H1 (cell line): ENCODE measurements at regions not wholly inside any gene's neighbourhood (a gene's known extent, or its start where the extent isn't known, plus 50 kb on each side); places are given as distances from the start of the nearest gene placed in this dataset.

Experiments used
- CTCF ChIA-PET: fragments of 300-600 bp; sonication (Branson Sonifier 250); formaldehyde crosslinking; loops from one replicate; lab custom pipeline; 2021; ENCODE audit not compliant: partially characterized antibody; lab: Charles Lee
- POLR2A ChIA-PET: fragments of 300-600 bp; sonication (Branson Sonifier 250); formaldehyde crosslinking; loops from one replicate; lab custom pipeline; 2021; ENCODE audit warnings: inconsistent platforms; ENCODE audit not compliant: partially characterized antibody; lab: Charles Lee
- DNase-seq, 2 experiments: peaks; one replicate each; pipeline versions ENCODE4 v3.0.0 to v3.0.0-alpha.2; 2010 to 2022; ENCODE audit warnings: low spot score in 2 of 2, low read depth in 1 of 2, mixed read lengths in 1 of 2
- FAIRE-seq: peaks from 2 replicates; lab custom pipeline; 2011; peaks lifted over from hg19 to GRCh38; lab: Jason Lieb, UNC
- H2AFZ ChIP-seq: 2 replicates; pipeline ENCODE4 v1.8.1; 2012; ENCODE audit warnings: low read length, inconsistent platforms
- H2AK5ac ChIP-seq: 2 replicates; pipeline ENCODE4 v1.6.1; 2013; ENCODE audit warnings: low read depth, low read length
- H2BK120ac ChIP-seq: replicated peaks from 2 replicates; pipeline ENCODE3; 2013; ENCODE audit warnings: low read depth, low read length, inconsistent platforms
- H2BK12ac ChIP-seq: 2 replicates; pipeline ENCODE4 v1.6.1; 2013; ENCODE audit warnings: low read depth, low read length
- H2BK15ac ChIP-seq: 2 replicates; pipeline ENCODE4 v1.6.1; 2013; ENCODE audit warnings: low read length
- H2BK20ac ChIP-seq: 2 replicates; pipeline ENCODE4 v1.6.1; 2013; ENCODE audit warnings: low read length
- H2BK5ac ChIP-seq: 2 replicates; pipeline ENCODE4 v1.6.1; 2013; ENCODE audit warnings: low read depth, low read length
- H3K14ac ChIP-seq: 2 replicates; pipeline ENCODE4 v1.6.1; 2013; ENCODE audit warnings: inconsistent platforms; ENCODE audit not compliant: insufficient read length
- H3K18ac ChIP-seq: 2 replicates; pipeline ENCODE4 v1.6.1; 2013; ENCODE audit warnings: low read length; ENCODE audit errors: extremely low read depth
- H3K23ac ChIP-seq: 2 replicates; pipeline ENCODE4 v1.6.1; 2013; ENCODE audit warnings: inconsistent platforms; ENCODE audit not compliant: insufficient read length
- H3K23me2 ChIP-seq: 2 replicates; pipeline ENCODE4 v1.6.1; 2013; ENCODE audit warnings: low read depth, low read length
- H3K27ac ChIP-seq: 2 replicates; pipeline ENCODE4 v1.6.1; 2011; ENCODE audit warnings: low read depth, low read length, inconsistent platforms
- H3K27me3 ChIP-seq, 4 experiments: replicated peaks in 1 of 4; 1 replicate in 1 of 4; 2 replicates in 3 of 4; pipeline versions ENCODE4 v1.6.1 to v1.8.1; 2011 to 2013; ENCODE audit warnings: low read length in 3 of 4, mild to moderate bottlenecking in 3 of 4, inconsistent platforms in 2 of 4, mixed read lengths in 2 of 4, moderate library complexity in 1 of 4; ENCODE audit not compliant: control insufficient read depth in 3 of 4, insufficient read depth in 3 of 4; ENCODE audit errors: extremely low read depth in 1 of 4
- H3K36me3 ChIP-seq, 4 experiments: 2 replicates each; pipeline versions ENCODE4 v1.6.1 to v1.8.1; 2011 to 2013; ENCODE audit warnings: mild to moderate bottlenecking in 4 of 4, low read length in 3 of 4, moderate library complexity in 2 of 4, control low read depth in 1 of 4, inconsistent platforms in 1 of 4; ENCODE audit not compliant: insufficient read depth in 4 of 4, control insufficient read depth in 2 of 4
- H3K4ac ChIP-seq: replicated peaks from 2 replicates; pipeline ENCODE3; 2013; ENCODE audit warnings: low read length, low read depth, mixed read lengths, inconsistent platforms; ENCODE audit not compliant: insufficient read length
- H3K4me1 ChIP-seq, 4 experiments: replicated peaks in 1 of 4; 1 replicate in 1 of 4; 2 replicates in 3 of 4; pipeline versions ENCODE4 v1.6.1 to v1.8.1; 2011 to 2013; ENCODE audit warnings: low read length in 3 of 4, inconsistent platforms in 2 of 4, mixed read lengths in 1 of 4; ENCODE audit not compliant: insufficient read depth in 4 of 4, control insufficient read depth in 3 of 4
- H3K4me2 ChIP-seq, 2 experiments: 2 replicates each; pipeline versions ENCODE4 v1.6.1 to v1.8.1; 2011 to 2013; ENCODE audit warnings: low read depth in 2 of 2, low read length in 2 of 2, control low read depth in 1 of 2, inconsistent platforms in 1 of 2, mild to moderate bottlenecking in 1 of 2; ENCODE audit not compliant: insufficient read depth in 1 of 2
- H3K4me3 ChIP-seq, 4 experiments: fragments of 200-600, 300-600 bp in 1 of 4; sonication (generic), shearing (Covaris generic), sonication (Bioruptor Twin) in 1 of 4; 2 replicates each; pipeline versions ENCODE4 v1.5.1 to v1.8.1; 2011 to 2016; ENCODE audit warnings: low read length in 4 of 4, low read depth in 3 of 4, control low read depth in 2 of 4, inconsistent platforms in 2 of 4, mild to moderate bottlenecking in 2 of 4, mixed read lengths in 1 of 4, moderate library complexity in 1 of 4; ENCODE audit not compliant: insufficient read depth in 2 of 4; ENCODE audit errors: extremely low read depth in 1 of 4
- H3K56ac ChIP-seq: replicated peaks from 2 replicates; pipeline ENCODE3; 2013; ENCODE audit warnings: low read depth, mild to moderate bottlenecking, mixed read lengths, low read length, inconsistent platforms; ENCODE audit not compliant: insufficient read length
- H3K79me1 ChIP-seq: 2 replicates; pipeline ENCODE4 v1.6.1; 2013; ENCODE audit warnings: low read depth, low read length, control low read depth
- H3K79me2 ChIP-seq, 2 experiments: 2 replicates each; pipeline versions ENCODE4 v1.6.1 to v1.8.1; 2012 to 2013; ENCODE audit warnings: low read length in 2 of 2, mild to moderate bottlenecking in 2 of 2, inconsistent platforms in 1 of 2; ENCODE audit not compliant: insufficient read depth in 2 of 2, control insufficient read depth in 1 of 2
- H3K9ac ChIP-seq, 4 experiments: replicated peaks in 1 of 4; 1 replicate in 1 of 4; 2 replicates in 3 of 4; pipeline versions ENCODE4 v1.6.1 to v1.8.1; 2011 to 2013; ENCODE audit warnings: low read depth in 3 of 4, low read length in 3 of 4, control low read depth in 2 of 4, mild to moderate bottlenecking in 2 of 4, moderate library complexity in 2 of 4, inconsistent platforms in 1 of 4; ENCODE audit errors: extremely low read depth in 1 of 4
- H3K9me3 ChIP-seq, 2 experiments: 2 replicates each; pipeline versions ENCODE4 v1.6.1 to v1.8.1; 2012 to 2013; ENCODE audit warnings: mild to moderate bottlenecking in 2 of 2, moderate library complexity in 2 of 2, control low read depth in 1 of 2, inconsistent platforms in 1 of 2, low read depth in 1 of 2, low read length in 1 of 2, mixed read lengths in 1 of 2; ENCODE audit not compliant: insufficient read depth in 2 of 2
- H4K20me1 ChIP-seq, 2 experiments: replicated peaks in 1 of 2; 2 replicates each; pipeline versions ENCODE3 to v1.8.1; 2011 to 2013; ENCODE audit warnings: inconsistent platforms in 2 of 2, low read length in 2 of 2, mild to moderate bottlenecking in 1 of 2; ENCODE audit not compliant: insufficient read depth in 2 of 2, control insufficient read depth in 1 of 2
- H4K5ac ChIP-seq: 2 replicates; pipeline ENCODE4 v1.6.1; 2013; ENCODE audit warnings: low read length, low read depth, mixed read lengths, inconsistent platforms; ENCODE audit not compliant: insufficient read length
- H4K8ac ChIP-seq: 2 replicates; pipeline ENCODE4 v1.8.0; 2013; ENCODE audit warnings: mild to moderate bottlenecking, moderate library complexity, low read length, inconsistent platforms; ENCODE audit not compliant: insufficient read depth; ENCODE audit errors: extremely low read depth
- H4K91ac ChIP-seq: replicated peaks from 2 replicates; pipeline ENCODE3; 2013; ENCODE audit warnings: low read length, mixed read lengths, inconsistent platforms; ENCODE audit not compliant: insufficient read length
- CHD1 ChIP-seq: IDR thresholded peaks from 2 replicates; pipeline ENCODE4 v1.6.1; 2012; ENCODE audit warnings: low read depth, low read length, improper control_type of control experiment
- USF2 ChIP-seq: IDR thresholded peaks from 2 replicates; pipeline ENCODE4 v1.6.1; 2011; ENCODE audit warnings: low read length, improper control_type of control experiment
- WGBS, 2 experiments: shearing (Covaris generic) in 1 of 2; methylation state at CpG; one replicate each; pipeline versions ENCODE4 v1.1.6 to v1.1.7; 2013 to 2015; ENCODE audit warnings: low lambda C conversion rate in 2 of 2, mixed read lengths in 2 of 2, inconsistent platforms in 1 of 2, low coverage in 1 of 2, missing lambda C conversion rate in 1 of 2; ENCODE audit not compliant: insufficient replicate concordance in 2 of 2, insufficient coverage in 1 of 2, insufficient read length in 1 of 2; ENCODE audit errors: extremely low coverage in 1 of 2, missing lambda C conversion rate in 1 of 2; 5-methylcytosine and 5-hydroxymethylcytosine counted together

DNA sequence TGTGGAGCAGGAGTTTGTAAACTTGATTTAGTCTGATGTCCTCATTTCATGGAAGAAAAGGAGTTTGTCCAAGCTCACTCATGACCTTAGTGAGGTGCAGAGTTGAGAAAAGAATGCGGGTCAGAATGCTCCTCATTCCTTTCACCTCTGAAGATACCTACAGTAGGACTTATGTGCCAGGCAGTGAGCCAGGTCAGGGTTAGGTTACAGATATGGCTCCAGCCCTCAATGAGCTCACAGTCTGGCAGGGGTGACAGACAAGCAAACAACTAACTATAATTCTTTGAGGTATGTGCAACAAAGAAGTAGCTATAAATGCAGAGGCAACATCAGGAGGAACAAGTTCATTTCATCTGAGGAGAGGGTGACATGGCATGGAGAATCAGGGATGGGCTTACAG is 102.5 kb downstream of the SPATA31D1 start:
- FAIRE-seq: no peak
- no peak overlapping the region for H2BK12ac ChIP-seq
- H2BK15ac ChIP-seq: no peak overlapping the region
- no peak overlapping the region for H4K8ac ChIP-seq
- H2AK5ac ChIP-seq: no peak overlapping the region
- H3K4me2 ChIP-seq: no peak overlapping the region
- no peak overlapping the region for H4K91ac ChIP-seq
- no peak overlapping the region for H2AFZ ChIP-seq
- no peaks in the 10 kb centered on the region for H3K4me1 ChIP-seq
- TF ChIP-seq USF2: no peak
- no peak for TF ChIP-seq CHD1
- H3K14ac ChIP-seq: no peak overlapping the region
- H3K4ac ChIP-seq: no peak overlapping the region
- H4K20me1 ChIP-seq: no peaks in the 10 kb centered on the region
- ChIA-PET CTCF (interaction anchor here (0.8 to 1.3 kb wide), 3 partner anchors 10 to 678 kb away, joined by 3 to 9 read pairs (median 4); no protein-coding TSS in a partner anchor), POLR2A (interaction anchor here (0.6 kb wide), 1 partner anchor 731 kb away, joined by 3 read pairs; no protein-coding TSS in a partner anchor)
- no peak overlapping the region for H3K56ac ChIP-seq
- H3K9me3 ChIP-seq: peaks cover 0 to 3% of the 10 kb centered on the region in 2 experiments; a peak in 1 of 4 replicates
- H3K18ac ChIP-seq: no peak overlapping the region
- H2BK20ac ChIP-seq: no peak overlapping the region
- no peaks in the 10 kb centered on the region for H3K36me3 ChIP-seq
- WGBS, 2 experiments: 87% methylated on average over 1 of the region's 1 CpG; no CpG with 5 or more reads in 1 of the 2 experiments
- no peak overlapping the region for H3K23ac ChIP-seq
- no peaks in the 10 kb centered on the region for H3K79me1 ChIP-seq
- H4K5ac ChIP-seq: no peak overlapping the region
- no peaks in the 10 kb centered on the region for H3K23me2 ChIP-seq
- no peaks in the 10 kb centered on the region for H3K27me3 ChIP-seq
- DNase-seq: no peak
- no peaks in the 10 kb centered on the region for H3K79me2 ChIP-seq
- H3K4me3 ChIP-seq: no peak overlapping the region
- no peak overlapping the region for H2BK5ac ChIP-seq
- H3K9ac ChIP-seq: no peak overlapping the region
- no peak overlapping the region for H3K27ac ChIP-seq
- no peak overlapping the region for H2BK120ac ChIP-seq
